HPDE6-E6E7 (cell line): ENCODE measurements at regions not wholly inside any gene's neighbourhood (a gene's known extent, or its start where the extent isn't known, plus 50 kb on each side); places are given as distances from the start of the nearest gene placed in this dataset.

Experiments used
- DNase-seq: peaks from one replicate; pipeline ENCODE4 v3.0.0; 2011; ENCODE audit warnings: missing footprints; ENCODE audit errors: extremely low spot score

DNA sequence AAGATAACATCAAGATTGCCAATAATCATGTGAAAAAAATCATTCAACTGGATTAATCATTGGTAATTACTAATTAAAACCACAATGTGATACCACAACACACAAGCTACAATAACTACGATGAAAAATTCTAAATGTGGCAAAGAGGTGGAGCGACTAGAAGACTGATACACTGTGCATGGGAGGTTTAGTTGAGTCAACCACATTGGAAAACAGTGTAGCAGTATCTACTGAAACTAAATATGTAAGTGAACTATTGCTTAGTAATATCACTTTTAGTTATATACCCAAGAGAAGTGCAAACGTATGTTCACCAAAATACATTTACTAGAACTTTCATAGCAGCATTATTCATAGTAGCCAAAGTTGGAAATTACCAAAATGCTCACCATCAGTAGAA is 359.9 kb downstream of the ETS1 start:
- no peak for DNase-seq

- DNase-seq, result no peak
Observed at GRCh38 chr11:128226106-128226716, 361.1 kb downstream of the ETS1 start.

- DNase-seq, result no peak
Observed at GRCh38 chr11:128222245-128222884, 365.0 kb downstream of the ETS1 start.

DNA sequence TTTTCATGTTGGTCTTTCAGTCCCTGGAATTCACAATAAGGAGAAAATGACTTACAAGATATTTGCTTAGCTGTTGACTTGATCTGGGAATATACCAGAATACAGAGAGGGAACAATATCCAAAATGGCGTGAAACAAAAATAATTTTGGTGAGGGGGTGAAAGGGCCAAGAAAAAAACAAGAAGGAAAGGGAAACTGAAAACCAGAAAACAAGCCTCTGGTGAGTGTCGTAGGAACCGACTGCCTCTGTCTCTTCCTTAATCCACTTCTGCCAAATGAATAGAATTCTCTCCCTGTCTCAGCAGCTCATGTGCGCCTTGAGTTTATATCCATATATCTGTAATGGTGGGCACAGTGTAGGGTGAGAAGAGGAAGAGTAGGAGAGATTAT is 367.6 kb downstream of the ETS1 start:
- no peak for DNase-seq

GRCh38 chr11:128216198-128216597 is 371.2 kb downstream of the ETS1 start:
- DNase-seq, result no peak

- no peak for DNase-seq
Observed at GRCh38 chr11:128215238-128215882, 372.0 kb downstream of the ETS1 start.

DNA sequence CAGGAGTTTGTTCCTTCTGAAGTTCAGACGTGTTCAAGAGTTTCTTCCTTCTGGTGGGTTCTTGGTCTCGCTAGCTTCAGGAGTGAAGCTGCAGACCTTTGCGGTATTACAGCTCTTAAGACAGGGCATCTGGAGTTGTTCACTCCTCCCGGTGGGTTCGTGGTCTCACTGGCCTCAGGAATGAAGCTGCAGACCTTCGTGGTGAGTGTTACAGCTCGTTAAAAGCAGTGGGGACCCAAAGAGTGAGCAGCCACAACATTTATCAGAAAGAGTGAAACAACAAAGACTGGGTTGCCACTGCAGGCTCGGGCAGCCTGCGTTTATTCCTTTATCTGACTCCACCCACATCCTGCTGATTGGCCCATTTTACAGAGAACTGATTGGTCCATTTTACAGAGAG is 373.1 kb downstream of the ETS1 start:
- no peak for DNase-seq

DNA sequence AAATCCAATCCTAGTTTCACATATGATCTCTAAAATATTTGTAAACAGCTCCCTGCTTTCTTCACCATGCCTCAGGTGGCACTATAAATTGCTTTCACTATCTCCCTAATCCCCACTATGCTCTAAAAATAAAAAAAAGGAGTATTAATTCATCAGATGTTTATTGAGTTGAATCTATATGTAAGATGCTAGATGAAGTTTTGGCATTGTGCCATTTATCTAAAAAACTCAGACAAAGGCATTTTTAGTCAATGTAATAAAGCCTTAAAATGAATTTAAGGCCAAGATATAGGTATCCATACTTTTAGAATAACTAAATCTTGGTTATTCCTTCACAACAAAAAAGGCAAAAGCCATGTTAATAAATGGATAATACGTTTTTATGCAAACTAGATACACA is 373.9 kb downstream of the ETS1 start:
- DNase-seq, result no peak

DNA sequence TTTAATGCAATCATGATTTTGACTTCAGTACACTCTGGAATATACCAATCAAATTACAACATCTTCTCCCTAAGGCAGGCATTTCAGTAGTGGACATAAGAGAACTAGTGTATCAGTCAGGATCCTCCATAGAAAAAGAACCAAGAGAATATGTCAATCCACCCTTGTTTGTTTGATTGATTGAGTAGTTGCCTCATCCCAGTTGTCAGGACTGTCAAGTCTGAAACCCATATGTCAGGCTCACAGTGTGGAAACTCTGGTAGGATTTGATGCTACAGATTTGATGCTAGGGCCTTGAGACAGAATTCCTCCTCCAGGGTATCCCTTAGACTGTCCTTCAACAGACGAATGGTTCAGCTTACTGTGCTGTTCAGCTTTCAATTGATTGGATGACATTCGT is 375.0 kb downstream of the ETS1 start:
- no peak for DNase-seq

GRCh38 chr11:128210148-128210940 is 377.0 kb downstream of the ETS1 start:
- DNase-seq, result peak; percentile 85

- no peak for DNase-seq
Observed at GRCh38 chr11:128209138-128209435, 378.3 kb downstream of the ETS1 start.

DNA sequence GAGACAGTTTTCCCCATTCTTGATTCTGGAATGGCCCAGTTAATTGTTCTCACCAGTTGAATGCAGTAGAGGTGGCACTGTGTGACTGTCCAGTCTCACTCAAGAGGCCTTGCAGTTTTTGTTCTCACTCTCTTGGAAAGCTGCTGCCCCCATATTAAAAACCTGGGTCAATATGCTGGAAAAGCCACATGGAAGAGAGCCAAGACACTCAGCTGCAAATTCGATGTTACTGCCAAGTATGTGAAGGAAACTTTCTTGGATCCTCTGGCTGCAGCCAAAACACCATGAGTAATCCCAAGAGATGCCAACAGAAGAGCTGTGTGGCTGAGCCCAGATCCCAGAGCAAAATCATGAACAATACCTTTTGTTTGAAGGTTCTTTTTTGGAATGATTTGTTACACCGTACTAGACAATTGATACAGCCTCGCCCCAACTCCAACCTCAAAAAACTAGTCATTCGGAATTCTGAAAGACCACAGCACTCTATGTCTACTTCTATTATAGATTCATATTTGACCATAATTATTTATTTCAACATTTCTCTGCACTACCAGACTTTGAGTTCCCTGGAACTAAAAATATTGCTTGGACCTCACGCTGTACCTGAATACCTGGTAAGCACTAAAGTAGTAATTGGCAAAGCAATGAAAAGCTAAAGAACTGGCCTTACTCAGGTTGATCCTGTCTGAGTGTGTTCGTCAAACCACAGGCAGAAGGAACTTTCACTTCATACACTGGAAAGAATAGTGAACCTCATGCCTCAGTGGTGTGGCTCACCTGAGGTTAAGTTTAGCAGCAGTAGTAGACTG is 378.8 kb downstream of the ETS1 start:
- peak; percentile 35 for DNase-seq

- peak; percentile 77 for DNase-seq
Observed at GRCh38 chr11:128207861-128208321, 379.5 kb downstream of the ETS1 start.

DNA sequence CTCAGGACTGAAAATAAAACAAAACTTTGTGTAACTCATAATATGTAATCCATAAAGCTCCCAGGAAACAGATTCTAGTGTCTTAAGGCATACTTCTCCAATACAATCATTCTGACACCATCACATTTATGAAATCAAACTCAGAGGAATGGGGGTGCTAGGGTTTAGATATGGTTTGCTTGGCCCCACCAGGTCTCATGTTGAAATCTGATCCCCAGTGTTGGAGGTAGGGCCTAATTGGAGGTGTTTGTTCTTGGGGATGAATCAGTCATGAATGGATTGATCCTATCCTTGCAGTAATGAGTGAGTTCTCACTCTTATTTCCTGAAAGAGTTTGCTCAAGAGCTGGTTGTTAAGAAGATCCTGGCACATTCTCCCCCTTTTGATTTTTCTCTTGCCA is 380.9 kb downstream of the ETS1 start:
- DNase-seq, result no peak

DNA sequence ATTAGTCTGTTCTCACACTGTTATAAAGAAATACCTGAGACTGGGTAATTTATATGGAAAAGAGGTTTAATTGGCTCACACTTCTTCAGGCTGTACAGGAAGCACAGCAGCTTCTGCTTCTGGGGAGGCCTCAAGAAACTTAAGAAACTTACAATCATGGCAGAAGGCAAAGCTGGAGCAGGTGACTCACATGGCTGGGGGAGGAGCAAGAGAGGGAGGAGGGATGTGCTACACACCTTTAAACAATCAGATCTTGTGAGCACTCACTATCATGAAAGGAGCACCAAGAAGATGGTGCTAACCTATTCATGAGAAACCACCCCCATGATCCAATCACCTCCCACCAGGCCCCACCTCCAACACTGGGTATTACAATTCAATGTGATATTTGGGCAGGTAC is 381.6 kb downstream of the ETS1 start:
- DNase-seq, result no peak

GRCh38 chr11:128204898-128205297 is 382.5 kb downstream of the ETS1 start:
- DNase-seq, result no peak

DNA sequence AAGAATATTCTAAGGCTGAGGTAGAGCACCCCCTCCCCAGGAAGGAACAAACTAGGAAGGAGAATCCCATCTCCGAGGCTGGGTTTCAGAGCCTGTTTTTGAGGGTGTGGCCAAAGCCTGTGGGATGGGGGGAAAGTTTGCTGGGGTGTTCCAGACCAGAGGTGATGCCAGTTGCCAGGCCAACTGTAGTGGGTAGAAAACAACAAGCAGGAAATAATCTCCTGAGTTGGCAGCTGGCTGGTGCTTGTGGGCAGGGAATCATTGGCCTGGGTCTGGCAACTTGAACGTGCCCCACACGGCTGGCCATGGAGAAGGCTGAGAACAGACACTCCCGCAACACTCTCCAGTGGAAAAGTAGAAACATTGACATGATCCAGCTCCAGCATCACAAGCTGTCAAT is 385.6 kb downstream of the ETS1 start:
- no peak for DNase-seq

DNA sequence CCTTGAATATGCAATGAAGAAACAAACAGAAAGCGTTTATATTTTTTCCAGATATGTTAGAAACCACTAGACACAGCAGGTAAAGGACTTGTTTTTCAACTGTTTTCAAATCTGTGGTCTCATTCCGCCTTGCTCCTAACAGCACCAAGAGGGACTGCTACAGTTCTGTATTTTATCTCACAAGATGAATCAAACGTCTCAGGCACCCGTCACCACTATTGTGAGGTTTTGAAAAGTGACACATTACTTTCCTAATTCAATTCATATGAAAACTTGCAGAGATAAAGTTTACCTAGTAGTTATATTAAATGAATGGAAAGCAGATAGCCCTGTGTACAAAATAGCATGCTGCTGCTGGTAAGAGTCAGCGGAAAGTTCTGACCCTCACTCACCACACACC is 386.3 kb downstream of the ETS1 start:
- DNase-seq, result no peak

DNA sequence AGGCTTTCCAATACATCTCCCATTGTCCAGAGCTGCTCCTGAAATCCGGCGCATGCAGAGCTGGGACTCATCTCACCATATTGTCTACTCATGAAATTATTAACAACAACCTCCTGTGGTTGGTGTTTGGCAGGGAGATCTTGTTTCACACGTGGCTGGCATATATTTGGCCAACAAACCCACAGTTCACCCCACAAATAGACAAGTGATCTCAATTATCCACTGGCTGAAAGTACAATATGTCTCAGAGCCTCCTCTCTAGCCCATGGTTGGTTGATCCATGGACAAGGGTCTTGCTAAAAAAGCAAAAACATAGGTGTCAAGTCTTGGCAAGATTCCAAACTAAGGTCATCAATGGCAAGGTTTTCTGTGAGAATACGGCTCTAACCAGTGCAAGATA is 386.9 kb downstream of the ETS1 start:
- no peak for DNase-seq

GRCh38 chr11:128198216-128198772 is 389.1 kb downstream of the ETS1 start:
- no peak for DNase-seq

GRCh38 chr11:128196235-128196634 is 391.1 kb downstream of the ETS1 start:
- no peak for DNase-seq

DNA sequence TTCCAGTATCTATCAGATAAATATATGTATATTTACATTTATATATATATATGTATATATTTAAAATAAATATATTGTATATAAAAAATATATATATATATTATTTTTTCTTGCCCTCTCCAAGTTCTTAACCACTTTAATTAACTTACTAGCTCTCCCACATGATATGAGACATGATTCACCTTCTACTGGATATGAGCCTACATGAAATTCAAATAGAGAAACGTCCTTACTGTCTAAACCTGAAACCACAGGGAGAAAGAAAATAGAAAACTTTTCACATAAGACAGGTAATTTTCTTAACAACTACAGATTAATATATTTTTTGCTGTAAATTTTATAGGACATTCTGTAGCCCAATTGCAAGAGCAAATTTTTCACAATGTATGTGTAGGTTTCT is 391.6 kb downstream of the ETS1 start:
- no peak for DNase-seq
